ENCODE measurements at regions not wholly inside any gene's neighbourhood (a gene's known extent, or its start where the extent isn't known, plus 50 kb on each side); places are given as distances from the start of the nearest gene placed in this dataset.

- Histone ChIP-seq H3K4me1 (ENCODE audit: low read depth, poor library complexity, severe bottlenecking) (no peaks in the 10 kb centered on the region), H3K9ac (no peak overlapping the region), H3K27ac (no peak overlapping the region), H3K36me3 (ENCODE audit: insufficient read depth) (no peaks in the 10 kb centered on the region), H4K20me1 (ENCODE audit: insufficient read depth) (no peaks in the 10 kb centered on the region), H3K4me3 (IDR thresholded peaks at IDR 0.05; ENCODE audit: insufficient read depth, low read depth, low read length) (no peak overlapping the region), H2AFZ (ENCODE audit: low read depth) (no peak overlapping the region), H3K27me3 (ENCODE audit: insufficient read depth, low read depth) (no peaks in the 10 kb centered on the region), H3K4me2 (no peak overlapping the region), H3K79me2 (ENCODE audit: insufficient read depth, low read depth) (no peaks in the 10 kb centered on the region)
- TF ChIP-seq CTCF (conservative IDR thresholded peaks at IDR 0.05; ENCODE audit: low read depth, low read length): no peak
Observed at GRCh38 chr3:71973274-71974030, 188.5 kb upstream of the PROK2 start.

- no peaks in the 10 kb centered on the region for H3K27me3 ChIP-seq (ENCODE audit: insufficient read depth, low read depth)
- H3K4me3 ChIP-seq (IDR thresholded peaks at IDR 0.05; ENCODE audit: insufficient read depth, low read depth, low read length): no peak overlapping the region
- H3K36me3 ChIP-seq (ENCODE audit: insufficient read depth): no peaks in the 10 kb centered on the region
- H3K79me2 ChIP-seq (ENCODE audit: insufficient read depth, low read depth): no peaks in the 10 kb centered on the region
- no peak overlapping the region for H3K27ac ChIP-seq
- H3K4me1 ChIP-seq (ENCODE audit: low read depth, poor library complexity, severe bottlenecking): no peaks in the 10 kb centered on the region
- H4K20me1 ChIP-seq (ENCODE audit: insufficient read depth): no peaks in the 10 kb centered on the region
- no peak overlapping the region for H3K4me2 ChIP-seq
- TF ChIP-seq CTCF (conservative IDR thresholded peaks at IDR 0.05; ENCODE audit: low read depth, low read length): no peak
- no peak overlapping the region for H2AFZ ChIP-seq (ENCODE audit: low read depth)
- no peak overlapping the region for H3K9ac ChIP-seq
Observed at GRCh38 chr3:71972031-71972430, 187.1 kb upstream of the PROK2 start.

GRCh38 chr3:71968544-71968943, 183.6 kb upstream of the PROK2 start:
- no peaks in the 10 kb centered on the region for H3K4me1 ChIP-seq (ENCODE audit: low read depth, poor library complexity, severe bottlenecking)
- H3K27me3 ChIP-seq (ENCODE audit: insufficient read depth, low read depth): no peaks in the 10 kb centered on the region
- no peak overlapping the region for H3K9ac ChIP-seq
- H3K36me3 ChIP-seq (ENCODE audit: insufficient read depth): no peaks in the 10 kb centered on the region
- no peak for TF ChIP-seq CTCF (conservative IDR thresholded peaks at IDR 0.05; ENCODE audit: low read depth, low read length)
- no peak overlapping the region for H3K4me3 ChIP-seq (IDR thresholded peaks at IDR 0.05; ENCODE audit: insufficient read depth, low read depth, low read length)
- no peak overlapping the region for H3K27ac ChIP-seq
- no peak overlapping the region for H3K4me2 ChIP-seq
- no peaks in the 10 kb centered on the region for H3K79me2 ChIP-seq (ENCODE audit: insufficient read depth, low read depth)
- H4K20me1 ChIP-seq (ENCODE audit: insufficient read depth): no peaks in the 10 kb centered on the region
- no peak overlapping the region for H2AFZ ChIP-seq (ENCODE audit: low read depth)

GRCh38 chr3:71966185-71966584, 181.2 kb upstream of the PROK2 start:
- H3K27ac ChIP-seq: no peak overlapping the region
- H3K79me2 ChIP-seq (ENCODE audit: insufficient read depth, low read depth): no peaks in the 10 kb centered on the region
- no peaks in the 10 kb centered on the region for H4K20me1 ChIP-seq (ENCODE audit: insufficient read depth)
- no peaks in the 10 kb centered on the region for H3K27me3 ChIP-seq (ENCODE audit: insufficient read depth, low read depth)
- no peak for TF ChIP-seq CTCF (conservative IDR thresholded peaks at IDR 0.05; ENCODE audit: low read depth, low read length)
- H3K4me3 ChIP-seq (IDR thresholded peaks at IDR 0.05; ENCODE audit: insufficient read depth, low read depth, low read length): no peak overlapping the region
- H3K4me2 ChIP-seq: no peak overlapping the region
- no peak overlapping the region for H3K9ac ChIP-seq
- no peak overlapping the region for H2AFZ ChIP-seq (ENCODE audit: low read depth)
- H3K4me1 ChIP-seq (ENCODE audit: low read depth, poor library complexity, severe bottlenecking): no peaks in the 10 kb centered on the region
- no peaks in the 10 kb centered on the region for H3K36me3 ChIP-seq (ENCODE audit: insufficient read depth)
